GM19452 (cell line): ENCODE measurements at regions not wholly inside any gene's neighbourhood (a gene's known extent, or its start where the extent isn't known, plus 50 kb on each side); places are given as distances from the start of the nearest gene placed in this dataset.
"Not testable (repeated sequence)": the region's sequence is repeated elsewhere in the genome, so short reads cannot be mapped to it uniquely, and the experiment has no call there.

Source experiments
- ATAC-seq: cut with Tn5 transposase; IDR thresholded peaks from one replicate; pipeline ENCODE4 v1.9.1; 2021; ENCODE audit not compliant: unreplicated experiment

- ATAC-seq = no peak
Measured at GRCh38 chr4:124133753-124134152, 578.8 kb downstream of the ANKRD50 start.

- no peak for ATAC-seq
Measured at GRCh38 chr4:124135409-124135813, 577.1 kb downstream of the ANKRD50 start.

GRCh38 chr4:124139044-124139443 lies 573.5 kb downstream of the ANKRD50 start:
- ATAC-seq = no peak

- no peak for ATAC-seq
Measured at GRCh38 chr4:124143632-124144031, 568.9 kb downstream of the ANKRD50 start.

GRCh38 chr4:124144238-124144654 lies 568.3 kb downstream of the ANKRD50 start:
- ATAC-seq = no peak

GRCh38 chr4:124146068-124146467 lies 566.5 kb downstream of the ANKRD50 start:
- ATAC-seq = no peak

- ATAC-seq = no peak
Measured at GRCh38 chr4:124151031-124151430, 561.5 kb downstream of the ANKRD50 start.

GRCh38 chr4:124152132-124152531 lies 560.4 kb downstream of the ANKRD50 start:
- no peak for ATAC-seq

- no peak for ATAC-seq
Measured at GRCh38 chr4:124155239-124155638, 557.3 kb downstream of the ANKRD50 start.

GRCh38 chr4:124157396-124158083 lies 555.0 kb downstream of the ANKRD50 start:
- ATAC-seq = no peak

GRCh38 chr4:124163401-124163800 lies 549.1 kb downstream of the ANKRD50 start:
- ATAC-seq = no peak

- no peak for ATAC-seq
Measured at GRCh38 chr4:124167602-124168001, 544.9 kb downstream of the ANKRD50 start.

GRCh38 chr4:124169524-124169923 lies 543.0 kb downstream of the ANKRD50 start:
- ATAC-seq = not testable (repeated sequence)

- no peak for ATAC-seq
Measured at GRCh38 chr4:124173912-124174311, 538.6 kb downstream of the ANKRD50 start.

- ATAC-seq = no peak
Measured at GRCh38 chr4:124177647-124178425, 534.7 kb downstream of the ANKRD50 start.

GRCh38 chr4:124178449-124179021 lies 534.0 kb downstream of the ANKRD50 start:
- no peak for ATAC-seq

GRCh38 chr4:124179506-124180186 lies 532.9 kb downstream of the ANKRD50 start:
- no peak for ATAC-seq

GRCh38 chr4:124181039-124181438 lies 531.5 kb downstream of the ANKRD50 start:
- no peak for ATAC-seq

- no peak for ATAC-seq
Measured at GRCh38 chr4:124183231-124183630, 529.3 kb downstream of the ANKRD50 start.

GRCh38 chr4:124183926-124184325 lies 528.6 kb downstream of the ANKRD50 start:
- ATAC-seq = no peak

GRCh38 chr4:124184792-124185191 lies 527.7 kb downstream of the ANKRD50 start:
- no peak for ATAC-seq
